ENCODE measurements at regions not wholly inside any gene's neighbourhood (a gene's known extent, or its start where the extent isn't known, plus 50 kb on each side); places are given as distances from the start of the nearest gene placed in this dataset.

DNA sequence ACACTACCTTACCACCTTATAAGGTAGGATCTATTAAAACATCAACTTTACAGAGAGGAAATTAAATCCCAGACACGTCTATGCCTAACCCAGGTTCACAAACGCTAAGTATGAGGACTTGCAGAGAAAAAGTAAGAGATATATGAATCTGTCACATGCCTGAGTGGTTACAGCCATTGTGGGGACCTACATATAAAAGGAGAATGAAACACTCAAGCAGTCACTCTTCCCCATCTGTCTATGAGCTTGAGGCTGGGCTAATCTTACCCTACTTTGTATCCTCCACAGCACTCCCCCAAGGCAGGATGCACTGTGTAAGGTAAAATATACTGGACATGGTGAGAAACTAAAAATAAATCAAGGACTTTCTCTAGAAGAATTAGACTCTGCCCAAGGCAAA is 339.9 kb downstream of the HNRNPD start:
- no peaks in the 10 kb centered on the region for H3K9me3 Mint-ChIP-seq (ENCODE audit: low read depth)
- no peaks in the 10 kb centered on the region for H3K36me3 Mint-ChIP-seq (ENCODE audit: low read depth)
- H3K4me1 Mint-ChIP-seq (ENCODE audit: low read depth) = no peaks in the 10 kb centered on the region
- H3K27me3 Mint-ChIP-seq (ENCODE audit: low read depth) = peaks cover 17% of the 10 kb centered on the region
- no peak for TF ChIP-seq CTCF (IDR thresholded peaks at IDR 0.05)
- DNase-seq (ENCODE audit: low spot score) = no peak
- H3K4me3 Mint-ChIP-seq (ENCODE audit: unreplicated experiment) = no peak overlapping the region
- no peak overlapping the region for H3K27ac Mint-ChIP-seq (ENCODE audit: unreplicated experiment)

DNA sequence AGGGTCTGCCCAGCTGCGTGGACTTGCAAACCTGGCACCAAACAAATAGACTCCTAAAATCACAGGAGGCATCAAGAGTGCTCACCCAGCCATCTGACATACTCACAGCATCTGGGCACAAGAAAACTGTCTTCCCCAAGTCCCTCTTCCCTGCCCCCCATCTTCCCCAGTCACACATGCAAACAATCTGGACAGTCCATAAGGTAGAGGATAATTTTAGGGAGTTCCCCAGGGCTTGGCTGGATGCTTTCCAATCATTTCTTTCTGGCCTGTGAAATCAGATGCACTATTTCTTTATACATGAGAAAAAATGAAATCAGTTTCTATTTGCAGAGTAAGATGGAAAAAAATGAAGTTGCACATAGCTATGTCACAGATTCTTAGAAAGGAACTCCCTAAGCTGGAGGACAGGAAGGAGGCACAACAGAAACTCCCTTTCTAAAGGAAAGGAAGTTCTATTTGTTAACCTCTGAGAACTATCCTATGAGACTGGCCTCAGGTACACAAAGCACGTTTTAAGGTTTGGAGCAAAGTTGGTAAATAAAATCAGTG is 342.3 kb downstream of the HNRNPD start:
- H3K36me3 Mint-ChIP-seq (ENCODE audit: low read depth) = no peaks in the 10 kb centered on the region
- no peak for TF ChIP-seq CTCF (IDR thresholded peaks at IDR 0.05)
- no peaks in the 10 kb centered on the region for H3K9me3 Mint-ChIP-seq (ENCODE audit: low read depth)
- no peak overlapping the region for H3K27ac Mint-ChIP-seq (ENCODE audit: unreplicated experiment)
- H3K4me3 Mint-ChIP-seq (ENCODE audit: unreplicated experiment) = no peak overlapping the region
- no peak for DNase-seq (ENCODE audit: low spot score)
- H3K4me1 Mint-ChIP-seq (ENCODE audit: low read depth) = no peaks in the 10 kb centered on the region
- peaks cover 10% of the 10 kb centered on the region for H3K27me3 Mint-ChIP-seq (ENCODE audit: low read depth)

DNA sequence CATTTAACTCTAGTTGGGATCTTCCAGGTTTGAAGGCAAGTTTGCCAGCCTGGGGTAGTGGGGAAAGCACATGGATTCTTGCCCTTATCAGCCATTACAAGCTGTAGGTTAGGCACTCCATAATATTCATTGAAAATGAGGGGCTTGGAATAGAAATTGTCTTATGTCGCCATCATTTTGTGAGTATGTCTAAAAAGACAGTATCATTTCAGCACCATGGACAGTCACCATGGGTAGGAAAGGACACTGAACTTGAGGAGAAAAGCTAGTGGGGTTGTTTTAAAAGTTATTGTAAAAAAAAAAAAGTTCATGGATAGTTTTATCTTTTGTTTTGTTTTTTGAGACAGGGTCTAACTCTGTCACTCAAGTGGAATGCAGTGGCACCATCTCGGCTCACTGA is 356.1 kb downstream of the HNRNPD start:
- no peaks in the 10 kb centered on the region for H3K27me3 Mint-ChIP-seq (ENCODE audit: low read depth)

GRCh38 chr4:82005158-82005557 is 368.6 kb downstream of the HNRNPD start:
- Mint-ChIP-seq H3K36me3 (ENCODE audit: low read depth) (no peaks in the 10 kb centered on the region), H3K4me1 (ENCODE audit: low read depth) (no peaks in the 10 kb centered on the region), H3K4me3 (ENCODE audit: unreplicated experiment) (no peak overlapping the region), H3K9me3 (ENCODE audit: low read depth) (no peaks in the 10 kb centered on the region), H3K27me3 (ENCODE audit: low read depth) (no peaks in the 10 kb centered on the region), H3K27ac (ENCODE audit: unreplicated experiment) (no peak overlapping the region)
- TF ChIP-seq CTCF (IDR thresholded peaks at IDR 0.05) = no peak
- no peak for DNase-seq (ENCODE audit: low spot score)

More for the DNA sequence above, 356.1 kb downstream of the HNRNPD start:
- no peak for TF ChIP-seq CTCF (IDR thresholded peaks at IDR 0.05)
- H3K27ac Mint-ChIP-seq (ENCODE audit: unreplicated experiment) = no peak overlapping the region
- DNase-seq (ENCODE audit: low spot score) = no peak
- H3K9me3 Mint-ChIP-seq (ENCODE audit: low read depth) = peaks cover 16% of the 10 kb centered on the region
- H3K4me1 Mint-ChIP-seq (ENCODE audit: low read depth) = no peaks in the 10 kb centered on the region
- no peak overlapping the region for H3K4me3 Mint-ChIP-seq (ENCODE audit: unreplicated experiment)
- no peaks in the 10 kb centered on the region for H3K36me3 Mint-ChIP-seq (ENCODE audit: low read depth)

GRCh38 chr4:81997313-81997712 is 376.5 kb downstream of the HNRNPD start:
- no peak for TF ChIP-seq CTCF (IDR thresholded peaks at IDR 0.05)
- Mint-ChIP-seq H3K27ac (ENCODE audit: unreplicated experiment) (no peak overlapping the region), H3K36me3 (ENCODE audit: low read depth) (no peaks in the 10 kb centered on the region), H3K9me3 (ENCODE audit: low read depth) (no peaks in the 10 kb centered on the region), H3K27me3 (ENCODE audit: low read depth) (peaks cover 2% of the 10 kb centered on the region), H3K4me1 (ENCODE audit: low read depth) (no peaks in the 10 kb centered on the region), H3K4me3 (ENCODE audit: unreplicated experiment) (no peak overlapping the region)
- no peak for DNase-seq (ENCODE audit: low spot score)

All from chondrocyte (in vitro differentiated cells).